ENCODE measurements at regions not wholly inside any gene's neighbourhood (a gene's known extent, or its start where the extent isn't known, plus 50 kb on each side); places are given as distances from the start of the nearest gene placed in this dataset.

DNA sequence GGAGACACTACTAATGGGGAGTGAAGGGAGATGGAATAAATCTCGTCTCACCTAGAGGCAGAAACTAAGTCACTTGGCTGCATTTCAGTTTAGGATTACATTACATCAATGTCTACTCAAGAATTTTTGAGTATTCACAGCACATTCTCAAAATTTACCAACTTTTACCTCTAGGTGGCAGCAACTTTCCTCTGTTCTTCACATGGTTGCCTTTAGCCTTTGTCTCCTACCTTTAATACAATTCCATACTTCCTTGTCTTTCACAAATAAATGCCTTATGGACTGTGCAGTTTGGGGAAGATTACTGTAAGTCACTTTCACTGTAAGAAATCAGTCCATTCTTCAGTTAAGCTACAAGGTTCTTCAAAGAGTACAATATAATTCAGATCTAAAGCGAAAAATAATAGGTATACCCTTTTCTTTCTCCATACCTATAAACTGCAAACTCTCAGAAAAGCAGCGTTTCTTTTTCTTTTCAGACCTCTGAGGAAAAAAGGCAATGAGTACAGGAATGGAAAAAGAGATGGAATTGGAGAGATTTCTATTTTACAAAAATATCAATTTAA is 379.4 kb downstream of the KLF12 start:
- DNase-seq (ENCODE audit: extremely low read depth in 1 of 11, low read depth in 9 of 11, low spot score in 4 of 11): peak; percentile 47 to 80 (median 68)

DNA sequence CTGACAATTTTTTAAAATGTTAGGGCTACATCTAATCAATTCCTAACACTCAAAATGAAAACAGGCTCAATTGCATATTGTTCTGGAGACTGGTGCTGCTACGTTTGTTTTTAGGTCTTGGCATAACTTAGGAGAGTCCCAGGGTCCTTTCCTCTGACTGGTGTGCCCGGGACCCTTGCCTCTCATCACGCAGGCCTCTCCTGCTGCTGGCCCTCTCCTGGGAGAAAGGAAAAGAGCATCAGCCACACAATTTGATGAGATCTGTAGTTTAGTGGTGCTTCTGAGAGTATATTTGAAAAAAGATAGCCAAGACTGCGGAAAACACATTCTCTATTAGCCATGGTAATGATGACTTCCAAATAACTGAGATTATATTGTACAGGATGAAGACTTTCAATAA is 380.0 kb downstream of the KLF12 start:
- DNase-seq (ENCODE audit: extremely low read depth in 1 of 11, low read depth in 9 of 11, low spot score in 4 of 11): no peak

DNA sequence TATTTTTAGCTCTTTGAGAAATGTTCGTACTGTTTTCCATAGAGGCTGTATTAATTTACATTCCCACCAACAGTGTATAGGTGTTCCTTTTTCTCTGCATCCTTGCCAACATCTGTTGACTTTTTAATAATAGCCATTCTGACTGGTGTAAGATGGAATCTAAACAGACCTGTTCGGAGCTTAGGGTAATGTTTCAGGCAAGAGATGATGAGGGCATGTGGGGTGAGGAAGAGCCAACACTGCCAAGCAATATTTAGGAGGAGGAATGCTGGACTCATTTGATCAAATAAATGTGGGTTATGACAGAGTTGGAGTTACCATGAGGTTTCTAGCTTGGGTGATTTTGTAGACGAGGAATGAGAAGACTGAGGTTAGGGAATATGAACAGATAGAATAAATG is 382.9 kb downstream of the KLF12 start:
- DNase-seq (ENCODE audit: extremely low read depth in 1 of 11, low read depth in 9 of 11, low spot score in 4 of 11): no peak

DNA sequence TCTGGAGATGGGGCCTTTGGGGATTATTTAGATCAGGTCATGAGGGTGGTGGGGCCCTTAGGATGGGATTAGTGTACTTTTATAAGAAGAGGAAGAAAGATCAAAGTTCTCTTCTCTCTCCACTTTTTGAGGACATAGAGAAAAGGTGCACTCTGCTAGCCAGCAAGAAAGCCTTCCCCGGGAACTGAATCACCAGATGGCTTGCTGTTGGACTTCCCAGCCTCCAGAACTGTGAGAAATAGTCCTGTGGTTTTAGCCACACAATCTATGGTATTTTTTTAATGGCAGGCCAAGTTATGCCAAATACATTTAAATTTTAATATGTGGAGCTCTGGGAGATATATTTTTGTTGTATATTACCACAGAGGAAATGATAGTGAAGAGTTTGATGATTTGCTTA is 385.8 kb downstream of the KLF12 start:
- no peak for DNase-seq (ENCODE audit: extremely low read depth in 1 of 11, low read depth in 9 of 11, low spot score in 4 of 11)

DNA sequence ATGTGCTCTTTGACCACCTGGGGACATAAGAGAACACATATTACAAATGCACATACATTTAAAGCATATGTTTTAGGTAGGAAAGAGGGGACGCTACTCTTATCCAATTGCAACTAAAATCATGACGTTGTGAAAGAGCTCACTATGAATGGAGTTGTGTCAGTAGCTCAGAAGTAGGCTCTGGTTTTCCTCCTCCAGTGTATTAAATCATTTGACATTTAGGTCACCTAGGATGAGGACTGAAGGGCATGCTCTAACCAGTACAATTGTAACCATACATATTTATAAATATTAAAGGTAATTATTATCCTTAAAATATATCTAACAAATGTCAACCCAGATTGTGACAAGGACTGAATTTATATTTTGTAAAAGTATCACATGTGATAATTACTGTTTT is 389.0 kb downstream of the KLF12 start:
- no peak for DNase-seq (ENCODE audit: extremely low read depth in 1 of 11, low read depth in 9 of 11, low spot score in 4 of 11)

DNA sequence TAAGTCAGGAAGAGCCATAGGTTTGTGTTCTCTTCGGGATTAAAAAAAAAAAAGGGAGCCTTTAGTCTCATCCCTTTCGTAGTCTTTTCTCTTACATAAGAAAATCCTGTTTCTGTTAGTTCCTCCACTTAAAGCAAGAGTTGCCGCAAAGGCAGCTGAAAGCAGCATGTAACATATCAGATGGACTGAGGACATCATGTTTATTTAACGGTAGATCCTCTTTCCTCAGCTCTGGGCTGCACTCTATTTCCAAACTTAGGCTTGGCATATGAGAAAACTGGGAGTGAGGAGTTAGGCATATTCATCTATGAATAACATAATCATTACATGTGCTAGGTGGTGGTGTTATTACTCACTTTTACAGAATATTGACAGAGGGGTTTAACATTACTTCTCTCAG is 391.2 kb downstream of the KLF12 start:
- no peak for DNase-seq (ENCODE audit: extremely low read depth in 1 of 11, low read depth in 9 of 11, low spot score in 4 of 11)

DNA sequence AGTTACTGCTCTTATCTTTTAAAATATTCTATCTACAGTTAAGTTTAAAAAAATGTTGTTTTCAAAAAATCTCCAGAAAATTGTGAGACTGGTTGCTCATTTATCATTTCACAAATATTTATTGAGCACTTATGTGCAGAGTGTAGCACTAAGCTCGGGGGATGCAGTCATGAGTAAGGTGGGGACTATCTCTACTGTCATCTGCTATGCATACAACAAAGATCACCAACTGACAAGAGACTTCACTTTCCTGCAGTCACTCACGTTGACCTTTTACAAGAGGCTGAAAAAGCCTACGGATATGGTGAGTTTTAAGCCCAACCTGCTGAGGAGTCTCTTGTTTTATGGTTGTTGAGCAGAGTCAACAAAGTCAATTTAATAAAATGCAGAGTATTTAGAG is 392.5 kb downstream of the KLF12 start:
- DNase-seq (ENCODE audit: extremely low read depth in 1 of 11, low read depth in 9 of 11, low spot score in 4 of 11): no peak

DNA sequence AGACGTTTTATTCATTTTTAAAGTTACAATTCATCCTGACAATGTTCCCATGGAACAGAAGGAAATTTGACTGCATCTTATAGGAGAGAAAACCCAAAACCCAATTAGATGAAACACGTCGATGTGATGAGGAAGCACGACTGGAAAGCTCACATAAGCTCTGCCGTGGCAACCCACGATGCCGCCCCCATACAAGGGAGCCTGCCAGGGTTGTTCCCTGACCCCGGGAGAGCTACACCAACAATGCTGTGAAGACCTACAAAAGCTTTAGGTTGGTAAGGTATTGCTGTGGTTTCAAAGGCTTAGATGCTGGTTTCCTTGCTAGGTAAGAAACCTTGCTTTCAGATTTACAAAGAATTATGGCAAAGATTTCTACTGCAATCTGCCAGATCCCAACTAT is 393.1 kb downstream of the KLF12 start:
- DNase-seq (ENCODE audit: extremely low read depth in 1 of 11, low read depth in 9 of 11, low spot score in 4 of 11): no peak

DNA sequence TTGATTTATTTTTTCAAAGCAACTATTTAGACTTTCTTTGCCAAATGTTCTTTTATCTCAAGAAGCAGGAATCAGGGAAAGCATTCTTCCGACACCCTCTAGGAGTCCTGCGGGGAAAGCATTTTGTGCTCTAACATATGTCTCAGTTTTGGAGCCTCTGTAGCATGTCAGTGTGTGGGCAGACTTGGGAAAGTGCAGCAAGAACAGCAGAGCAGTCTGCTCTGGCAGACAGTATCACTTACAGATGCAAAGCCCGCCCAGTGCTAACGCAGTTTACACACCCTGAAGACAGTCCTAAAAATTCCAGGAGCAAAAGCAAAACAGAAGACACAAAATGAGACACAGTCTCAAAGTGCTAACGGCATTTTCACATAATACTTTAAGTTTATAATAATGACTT is 393.5 kb downstream of the KLF12 start:
- no peak for DNase-seq (ENCODE audit: extremely low read depth in 1 of 11, low read depth in 9 of 11, low spot score in 4 of 11)

DNA sequence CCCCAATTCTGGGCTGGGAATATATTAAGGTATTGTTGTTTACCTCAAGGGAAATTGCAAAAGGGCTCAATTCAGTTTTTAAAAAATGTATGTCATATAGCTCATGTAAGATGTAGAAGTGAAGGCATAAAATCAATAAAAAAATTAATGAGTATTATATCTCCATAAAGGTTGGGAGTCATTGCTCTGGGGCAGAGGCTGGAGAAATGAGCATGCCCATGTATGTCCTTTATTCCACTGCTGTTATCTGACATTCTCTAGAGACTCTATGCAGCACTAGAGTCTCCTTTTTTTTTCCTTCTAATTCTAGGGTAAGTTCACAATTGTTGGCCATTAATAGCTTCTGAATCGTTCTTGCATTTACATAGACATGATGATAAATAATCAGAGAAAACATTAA is 394.8 kb downstream of the KLF12 start:
- DNase-seq (ENCODE audit: extremely low read depth in 1 of 11, low read depth in 9 of 11, low spot score in 4 of 11): no peak

DNA sequence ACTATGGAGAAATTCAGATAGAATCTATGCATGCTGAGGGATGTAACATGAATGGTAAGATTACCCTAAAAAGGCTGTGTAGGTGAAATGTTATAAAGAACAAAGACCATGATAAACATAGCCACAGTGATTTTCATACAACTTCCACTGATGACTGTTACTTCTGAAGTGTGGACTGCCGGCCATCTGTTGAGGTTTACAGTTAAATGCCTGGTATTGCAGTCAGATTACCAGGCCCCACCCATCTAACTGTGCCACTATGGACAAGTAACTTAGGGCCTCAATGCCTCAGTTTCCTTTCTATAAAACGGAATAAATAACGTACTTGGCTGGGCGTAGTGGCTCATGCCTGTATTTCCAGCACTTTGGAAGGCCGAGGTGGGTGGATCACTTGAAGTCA is 395.6 kb downstream of the KLF12 start:
- no peak for DNase-seq (ENCODE audit: extremely low read depth in 1 of 11, low read depth in 9 of 11, low spot score in 4 of 11)

DNA sequence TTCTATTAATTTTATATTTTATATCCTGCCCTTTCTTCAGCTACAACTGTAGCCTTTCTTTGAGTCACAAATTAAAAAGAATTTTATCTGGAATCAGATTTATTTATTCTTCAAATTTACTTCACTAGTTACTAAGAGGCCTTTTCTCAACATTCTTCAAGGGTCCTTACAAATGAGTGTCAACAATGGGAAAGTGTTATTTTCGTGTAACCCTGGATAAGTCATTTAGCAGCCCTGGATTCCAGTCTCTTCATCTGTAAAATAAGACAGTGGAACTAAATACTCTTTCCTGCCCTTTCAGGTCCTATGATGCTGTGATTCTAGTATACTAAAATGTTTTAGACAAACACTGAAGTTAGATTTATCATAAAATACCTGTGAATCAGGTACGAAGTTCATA is 397.0 kb downstream of the KLF12 start:
- DNase-seq (ENCODE audit: extremely low read depth in 1 of 11, low read depth in 9 of 11, low spot score in 4 of 11): no peak

DNA sequence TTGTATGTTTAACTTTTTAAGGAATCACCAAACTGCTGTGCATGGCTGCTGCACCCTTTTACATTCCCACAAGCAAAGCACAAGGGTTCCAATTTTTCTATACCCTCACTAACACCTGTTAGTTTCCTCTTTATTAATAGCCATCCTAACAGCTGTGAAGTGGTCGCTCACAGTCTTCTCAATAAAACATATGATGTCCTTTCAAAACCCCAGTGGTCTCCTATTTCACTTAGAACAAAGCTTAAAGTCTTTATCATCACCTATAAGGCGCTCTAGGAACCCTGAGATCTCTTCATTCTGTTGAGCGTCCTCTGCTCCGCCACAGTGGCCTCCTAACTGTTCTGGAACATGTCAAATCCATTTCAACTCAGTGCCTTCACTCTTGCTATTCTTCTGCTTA is 400.5 kb downstream of the KLF12 start:
- DNase-seq (ENCODE audit: extremely low read depth in 1 of 11, low read depth in 9 of 11, low spot score in 4 of 11): no peak

DNA sequence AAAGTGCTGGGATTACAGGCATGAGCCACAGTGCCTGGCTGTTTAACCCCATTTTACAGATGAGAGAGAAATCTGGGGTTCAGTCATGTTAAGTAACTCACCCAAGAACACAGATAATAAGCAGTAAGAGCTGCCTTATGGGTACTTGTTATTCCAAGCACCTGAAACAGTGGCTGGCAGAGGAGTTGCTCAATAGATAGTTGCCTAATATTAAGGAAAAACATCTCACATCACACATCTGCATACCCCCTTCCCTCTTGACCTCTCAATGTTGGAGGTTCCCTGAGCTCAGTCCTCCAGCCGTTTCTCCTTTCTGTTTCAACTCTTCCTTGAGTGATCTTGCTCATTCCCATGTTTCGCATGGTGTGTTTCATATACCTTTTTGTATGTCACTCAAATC is 401.9 kb downstream of the KLF12 start:
- no peak for DNase-seq (ENCODE audit: extremely low read depth in 1 of 11, low read depth in 9 of 11, low spot score in 4 of 11)

DNA sequence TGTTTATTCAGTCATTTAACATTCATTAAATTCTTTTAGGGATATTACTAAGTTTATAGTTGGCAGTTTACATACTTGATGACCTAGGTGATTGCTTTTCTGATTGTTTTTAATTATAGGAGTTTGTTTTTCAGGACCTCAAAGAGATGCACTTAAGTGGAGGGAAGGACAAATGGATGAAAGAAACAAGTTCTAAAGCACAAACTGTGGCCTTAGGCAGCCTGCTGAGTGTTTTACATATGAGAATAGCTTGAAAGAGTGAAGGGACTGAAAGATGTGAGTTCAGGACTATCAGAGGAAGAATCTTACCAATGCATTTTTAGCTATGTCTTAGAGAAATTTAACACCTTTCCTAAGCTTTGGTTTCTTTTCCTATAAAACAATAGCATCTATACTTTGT is 402.6 kb downstream of the KLF12 start:
- no peak for DNase-seq (ENCODE audit: extremely low read depth in 1 of 11, low read depth in 9 of 11, low spot score in 4 of 11)

DNA sequence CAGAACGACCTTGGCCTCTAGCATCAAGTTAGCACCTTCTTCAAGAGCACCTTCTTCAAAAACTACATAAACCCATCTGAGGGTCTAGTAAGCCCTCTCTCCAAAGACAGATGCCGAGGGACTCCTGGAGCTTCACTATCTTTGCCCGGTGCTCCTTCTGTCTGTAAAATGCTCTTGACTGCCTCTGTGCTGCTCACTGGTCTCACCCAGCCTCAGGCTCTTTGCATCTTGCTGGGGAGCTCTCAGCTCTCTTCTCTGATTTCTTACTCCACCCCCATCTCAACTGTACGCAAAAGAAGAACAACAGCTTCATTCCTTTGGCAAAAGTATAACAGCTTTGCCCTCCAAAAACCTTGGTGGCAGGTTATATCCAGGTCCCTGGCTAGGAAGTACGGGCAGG is 404.2 kb downstream of the KLF12 start:
- no peak for DNase-seq (ENCODE audit: extremely low read depth in 1 of 11, low read depth in 9 of 11, low spot score in 4 of 11)

DNA sequence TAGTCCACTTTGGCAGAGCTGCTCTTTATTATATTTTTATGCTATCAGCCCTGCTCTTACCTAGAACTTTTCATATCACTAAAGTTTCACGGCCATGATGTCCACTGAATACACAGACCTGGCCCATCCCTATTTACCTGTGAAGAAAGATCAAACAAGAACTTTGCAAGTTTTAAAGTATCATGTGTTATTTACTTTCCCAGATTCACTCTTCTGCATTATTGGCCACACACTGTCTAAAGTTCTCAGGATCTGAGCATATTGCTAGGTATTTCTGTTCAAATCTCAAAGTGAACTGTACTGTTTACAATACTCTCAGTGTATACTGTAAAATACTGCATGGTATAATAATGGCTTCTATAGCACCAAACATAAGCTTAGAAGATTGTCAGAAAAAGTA is 405.2 kb downstream of the KLF12 start:
- DNase-seq (ENCODE audit: extremely low read depth in 1 of 11, low read depth in 9 of 11, low spot score in 4 of 11): no peak

DNA sequence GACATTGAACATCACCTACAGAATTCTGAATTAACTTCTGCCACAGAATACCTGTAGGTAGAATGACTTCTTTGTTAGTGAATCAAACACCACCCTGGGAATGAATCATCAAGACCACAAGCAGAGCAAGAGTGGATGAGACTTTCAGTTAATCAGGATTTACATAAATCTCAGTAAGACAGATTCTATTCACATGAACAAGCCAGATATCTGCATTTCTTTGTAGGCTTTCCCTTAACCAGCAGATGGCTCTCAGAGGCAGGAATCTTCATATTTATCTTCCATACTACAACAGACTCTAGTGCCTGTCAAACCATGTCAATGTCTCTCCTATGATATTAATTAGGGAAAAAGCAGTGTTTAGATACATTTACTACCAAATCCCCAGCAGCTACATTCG is 412.1 kb downstream of the KLF12 start:
- DNase-seq (ENCODE audit: extremely low read depth in 1 of 11, low read depth in 9 of 11, low spot score in 4 of 11): no peak

DNA sequence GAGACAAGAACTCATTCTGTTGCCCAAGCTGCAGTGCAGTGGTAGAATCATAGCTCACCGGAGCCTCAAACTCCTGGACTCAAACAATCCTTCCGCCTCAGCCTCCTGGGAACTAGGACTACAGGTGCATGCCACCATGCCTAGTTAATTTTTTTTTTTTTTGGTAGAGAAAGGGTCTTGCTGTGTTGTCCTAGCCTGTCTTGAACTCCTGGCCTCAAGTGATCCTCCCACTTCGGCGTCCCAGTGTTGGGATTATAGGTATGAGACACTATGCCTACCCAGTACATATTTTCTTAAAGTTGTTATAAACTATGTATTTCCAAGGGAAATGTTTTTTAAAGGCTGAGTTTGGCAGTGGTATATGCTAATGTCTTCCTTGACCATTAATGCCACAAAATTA is 412.6 kb downstream of the KLF12 start:
- DNase-seq (ENCODE audit: extremely low read depth in 1 of 11, low read depth in 9 of 11, low spot score in 4 of 11): no peak

DNA sequence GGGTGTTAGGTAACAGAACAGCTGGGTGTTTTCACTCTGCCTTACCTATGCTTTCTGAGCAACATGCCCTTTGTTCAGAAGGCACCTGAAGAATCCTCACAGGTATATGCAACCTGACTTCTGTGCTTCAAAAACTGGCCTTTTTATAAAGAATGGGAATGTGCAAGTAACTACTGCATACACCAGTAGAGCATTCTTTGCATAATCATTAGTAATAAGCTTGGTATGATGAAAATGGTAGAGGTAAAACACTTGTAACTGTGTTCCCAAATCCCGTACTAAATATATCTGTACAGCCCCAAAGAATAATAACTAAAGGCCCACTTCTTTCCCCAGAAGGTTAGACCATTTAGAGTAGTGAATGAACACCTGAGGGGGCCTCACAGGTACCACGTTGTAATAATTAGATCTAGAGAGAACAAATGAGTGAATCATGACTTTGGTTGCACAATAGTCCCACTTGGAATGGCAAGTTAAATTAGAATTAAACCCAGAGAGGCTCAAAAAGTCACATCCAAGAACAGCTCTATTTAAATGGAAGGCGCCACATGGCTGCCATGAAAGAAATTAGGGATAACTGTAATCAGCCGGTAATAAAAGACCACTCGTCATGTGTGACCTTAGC is 413.9 kb downstream of the KLF12 start:
- DNase-seq (ENCODE audit: extremely low read depth in 1 of 11, low read depth in 9 of 11, low spot score in 4 of 11): no peak

DNA sequence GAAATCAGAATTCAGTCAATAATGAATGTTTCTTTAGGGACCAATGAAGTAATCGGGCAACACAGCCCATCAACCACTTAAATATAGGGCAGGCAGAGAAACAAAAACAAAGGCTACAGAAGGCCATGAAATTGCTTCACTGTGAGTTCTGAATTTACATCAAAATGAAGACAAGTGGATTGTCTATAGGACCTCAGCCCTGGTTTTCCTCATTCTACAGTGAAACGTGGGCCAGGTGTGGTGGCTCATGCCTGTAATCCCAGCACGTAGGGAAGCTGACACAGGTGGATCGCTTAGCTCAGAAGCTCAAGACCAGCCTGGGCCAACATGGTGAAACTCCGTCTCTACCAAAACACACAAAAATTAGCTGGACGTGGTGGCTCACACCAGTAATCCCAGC is 416.0 kb downstream of the KLF12 start:
- DNase-seq (ENCODE audit: extremely low read depth in 1 of 11, low read depth in 9 of 11, low spot score in 4 of 11): no peak

DNA sequence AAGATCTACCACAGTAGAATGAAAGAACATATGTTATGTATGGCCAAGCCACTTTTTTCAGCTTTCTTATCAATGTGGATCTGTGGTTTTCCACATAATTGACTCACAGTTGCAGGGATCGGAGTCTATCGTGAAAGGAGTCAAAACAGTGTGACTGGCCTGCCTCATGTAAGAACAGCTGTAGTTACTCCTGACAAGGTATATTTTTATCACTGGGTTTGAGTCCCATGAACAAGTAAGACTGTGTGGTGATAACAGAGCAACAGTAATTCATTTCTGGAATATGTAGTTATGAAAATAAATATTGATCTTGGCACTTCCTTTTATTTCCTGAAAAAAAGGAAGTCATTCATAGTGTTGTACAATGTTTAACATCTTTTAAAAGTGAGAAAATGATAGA is 416.6 kb downstream of the KLF12 start:
- DNase-seq (ENCODE audit: extremely low read depth in 1 of 11, low read depth in 9 of 11, low spot score in 4 of 11): no peak

Measured in renal cortex interstitium (tissue), 11 donors.